OCI-LY1 (cell line): ENCODE measurements at regions not wholly inside any gene's neighbourhood (a gene's known extent, or its start where the extent isn't known, plus 50 kb on each side); places are given as distances from the start of the nearest gene placed in this dataset.

Source experiments
- H2AFZ ChIP-seq: fragments of 200-600 bp; sonication (generic), shearing (Covaris generic); 2 replicates; pipeline ENCODE4 v1.6.0; 2014; ENCODE audit warnings: antibody characterized with exemption, mild to moderate bottlenecking, low read length
- H3F3A ChIP-seq: fragments of 200-600 bp; sonication (generic), shearing (Covaris generic); 2 replicates; pipeline ENCODE4 v1.6.0; 2014; ENCODE audit warnings: mild to moderate bottlenecking, antibody characterized with exemption, low read length, moderate library complexity; ENCODE audit not compliant: insufficient read depth
- H3K27ac ChIP-seq: fragments of 200-600 bp; sonication (generic); 2 replicates; pipeline ENCODE4 v1.5.1; 2014; ENCODE audit warnings: low read length, mixed run types, mild to moderate bottlenecking, low read depth; ENCODE audit not compliant: poor library complexity, severe bottlenecking
- H3K27me3 ChIP-seq: fragments of 200-600 bp; sonication (generic); 2 replicates; pipeline ENCODE4 v1.6.0; 2014; ENCODE audit warnings: antibody characterized with exemption, mild to moderate bottlenecking, low read length, moderate library complexity; ENCODE audit not compliant: insufficient read depth
- H3K36me3 ChIP-seq: fragments of 200-600 bp; sonication (generic); 2 replicates; pipeline ENCODE4 v1.6.1; 2014; ENCODE audit warnings: mild to moderate bottlenecking, antibody characterized with exemption, low read length, moderate library complexity, mixed read lengths; ENCODE audit not compliant: insufficient read depth
- H3K4me1 ChIP-seq: fragments of 200-600 bp; sonication (generic); 2 replicates; pipeline ENCODE4 v1.5.1; 2014; ENCODE audit warnings: mild to moderate bottlenecking, low read length, moderate library complexity; ENCODE audit not compliant: insufficient read depth, severe bottlenecking
- H3K4me2 ChIP-seq: fragments of 200-600 bp; sonication (generic), shearing (Covaris generic); 2 replicates; pipeline ENCODE4 v1.6.1; 2014; ENCODE audit warnings: low read length
- H3K4me3 ChIP-seq: fragments of 200-600 bp; sonication (generic); 2 replicates; pipeline ENCODE4 v1.5.1; 2014; ENCODE audit warnings: low read length, low read depth, mild to moderate bottlenecking, mixed read lengths; ENCODE audit not compliant: poor library complexity, severe bottlenecking
- H3K79me2 ChIP-seq: fragments of 200-600 bp; shearing (Covaris generic); 2 replicates; pipeline ENCODE4 v1.6.1; 2016; ENCODE audit warnings: mixed run types, low read length, mixed read lengths; ENCODE audit not compliant: insufficient read depth
- H3K9ac ChIP-seq: fragments of 200-600 bp; sonication (generic), shearing (Covaris generic); 2 replicates; pipeline ENCODE4 v1.6.1; 2014; ENCODE audit warnings: mild to moderate bottlenecking, low read length, mixed read lengths
- H3K9me2 ChIP-seq: fragments of 200-600 bp; sonication (generic), shearing (Covaris generic); 2 replicates; pipeline ENCODE4 v1.6.1; 2014; ENCODE audit warnings: low read depth, mild to moderate bottlenecking, low read length, mixed read lengths
- H3K9me3 ChIP-seq: fragments of 200-600 bp; shearing (Covaris generic); 2 replicates; pipeline ENCODE4 v1.6.1; 2014; ENCODE audit warnings: low read length, mixed read lengths
- H4K20me1 ChIP-seq: fragments of 200-600 bp; sonication (generic), shearing (Covaris generic); 2 replicates; pipeline ENCODE4 v1.6.0; 2016; ENCODE audit warnings: mild to moderate bottlenecking, low read length; ENCODE audit not compliant: insufficient read depth
- CTCF ChIP-seq: fragments of 200-600 bp; sonication (generic), shearing (Covaris generic); IDR thresholded peaks from 2 replicates; pipeline ENCODE4 v1.5.1; 2017; ENCODE audit warnings: mild to moderate bottlenecking, antibody characterized with exemption, low read length, moderate library complexity, mixed read lengths
- EZH2 ChIP-seq: fragments of 200-600 bp; sonication (generic), shearing (Covaris generic); IDR thresholded peaks from 2 replicates; pipeline ENCODE4 v1.8.0; 2017; ENCODE audit warnings: borderline replicate concordance, mixed run types, mild to moderate bottlenecking, antibody characterized with exemption, low read length, moderate library complexity, mixed read lengths

- Histone ChIP-seq H4K20me1 (no peaks in the 10 kb centered on the region), H3K27ac (no peak overlapping the region), H2AFZ (no peak overlapping the region), H3K9me2 (no peaks in the 10 kb centered on the region), H3K9ac (no peak overlapping the region), H3K36me3 (no peaks in the 10 kb centered on the region), H3K79me2 (no peaks in the 10 kb centered on the region), H3F3A (no peaks in the 10 kb centered on the region), H3K27me3 (no peaks in the 10 kb centered on the region; the same call in 1 of the 2 replicates), H3K4me3 (no peak overlapping the region), H3K4me2 (no peak overlapping the region), H3K4me1 (no peaks in the 10 kb centered on the region), H3K9me3 (no peaks in the 10 kb centered on the region)
- TF ChIP-seq EZH2 (no peak), CTCF (no peak)
Observed at GRCh38 chr13:27730191-27730590, 62.1 kb upstream of the GSX1 start.
